HG03097 (cell line): ENCODE measurements at regions not wholly inside any gene's neighbourhood (a gene's known extent, or its start where the extent isn't known, plus 50 kb on each side); places are given as distances from the start of the nearest gene placed in this dataset.
"Not testable (repeated sequence)": the region's sequence is repeated elsewhere in the genome, so short reads cannot be mapped to it uniquely, and the experiment has no call there.

Source experiments
- ATAC-seq: cut with Tn5 transposase; IDR thresholded peaks from one replicate; pipeline ENCODE4 v1.9.1; 2021; ENCODE audit not compliant: unreplicated experiment, low FRiP score

DNA sequence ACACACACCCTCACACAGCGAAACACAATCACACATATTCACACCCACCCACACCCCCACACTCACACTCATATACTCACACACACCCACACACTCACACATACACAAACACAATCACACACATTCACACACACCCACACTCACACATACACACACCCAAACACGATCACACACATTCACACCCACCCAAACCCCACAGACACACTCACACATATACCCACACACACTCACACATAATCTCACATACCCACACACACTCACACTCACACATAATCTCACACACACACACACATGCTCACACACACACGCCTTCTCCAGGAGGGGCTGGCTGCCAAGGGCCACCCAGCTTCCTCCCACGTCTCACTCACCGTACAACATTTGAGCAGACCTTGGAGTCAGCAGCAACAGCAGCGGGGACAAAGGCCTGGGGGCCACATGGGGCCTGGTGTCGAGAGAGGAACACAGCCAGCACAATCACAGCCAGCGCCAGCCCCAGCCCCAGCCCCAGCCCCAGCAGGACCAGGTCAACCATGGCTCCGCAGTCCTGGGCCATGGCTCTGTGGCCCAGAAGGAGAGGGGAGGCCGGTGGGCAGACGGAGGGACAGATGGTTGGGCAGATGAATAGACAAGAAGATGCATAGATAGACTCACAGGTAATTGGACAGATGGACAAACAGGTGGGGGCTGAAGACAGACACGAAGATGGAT, 932.9 kb downstream of the TUBA3C start:
- not testable (repeated sequence) for ATAC-seq

DNA sequence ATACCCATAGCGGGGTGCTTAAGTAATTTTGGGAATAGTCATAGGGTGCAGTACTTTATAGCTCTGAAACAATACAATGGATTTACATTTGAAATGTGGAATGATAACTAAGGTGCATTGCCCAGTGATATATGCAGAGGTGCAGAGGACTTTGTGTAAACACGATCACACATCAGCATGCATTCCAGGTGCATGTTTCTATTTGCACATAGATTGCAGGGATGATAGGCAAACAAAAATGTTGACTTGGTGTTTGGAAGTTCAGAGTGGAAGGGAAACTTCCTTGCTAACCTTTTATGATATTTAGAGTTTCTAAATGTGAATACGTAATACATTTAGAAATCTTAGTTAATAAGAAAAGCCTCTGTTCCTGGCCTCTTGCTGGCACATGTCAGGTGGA, 941.5 kb downstream of the TUBA3C start:
- not testable (repeated sequence) for ATAC-seq

DNA sequence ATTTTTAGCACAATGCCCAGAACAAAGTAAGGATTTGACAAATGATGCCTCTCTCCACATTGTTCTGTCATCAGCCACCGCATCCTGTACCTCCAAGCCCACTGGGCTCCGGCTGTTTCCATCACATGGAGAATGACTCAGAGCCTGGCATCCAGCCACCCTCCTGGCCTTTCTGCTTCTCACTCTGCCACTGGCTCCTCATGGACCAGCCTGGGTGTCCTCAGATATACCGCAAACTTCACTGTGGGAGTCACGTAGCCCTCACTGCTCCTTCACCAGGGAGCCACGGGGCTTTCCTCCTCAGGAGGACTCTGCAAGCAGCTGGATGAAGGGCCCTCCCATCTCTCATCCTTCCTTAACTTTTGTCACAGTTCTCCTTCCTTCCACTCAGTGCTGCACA, 943.0 kb downstream of the TUBA3C start:
- not testable (repeated sequence) for ATAC-seq

DNA sequence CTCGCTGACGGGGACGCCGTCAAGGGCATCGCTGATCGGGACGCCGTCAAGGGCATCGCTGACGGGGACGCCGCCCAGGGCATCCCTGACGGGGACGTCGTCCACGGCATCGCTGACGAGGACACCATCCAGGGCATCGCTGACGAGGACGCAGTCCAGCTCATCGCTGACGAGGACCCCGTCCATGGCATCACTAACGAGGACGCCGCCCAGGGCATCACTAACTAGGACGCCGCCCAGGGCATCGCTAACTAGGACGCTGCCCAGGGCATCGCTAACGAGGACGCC, 945.2 kb downstream of the TUBA3C start:
- ATAC-seq, result no peak

DNA sequence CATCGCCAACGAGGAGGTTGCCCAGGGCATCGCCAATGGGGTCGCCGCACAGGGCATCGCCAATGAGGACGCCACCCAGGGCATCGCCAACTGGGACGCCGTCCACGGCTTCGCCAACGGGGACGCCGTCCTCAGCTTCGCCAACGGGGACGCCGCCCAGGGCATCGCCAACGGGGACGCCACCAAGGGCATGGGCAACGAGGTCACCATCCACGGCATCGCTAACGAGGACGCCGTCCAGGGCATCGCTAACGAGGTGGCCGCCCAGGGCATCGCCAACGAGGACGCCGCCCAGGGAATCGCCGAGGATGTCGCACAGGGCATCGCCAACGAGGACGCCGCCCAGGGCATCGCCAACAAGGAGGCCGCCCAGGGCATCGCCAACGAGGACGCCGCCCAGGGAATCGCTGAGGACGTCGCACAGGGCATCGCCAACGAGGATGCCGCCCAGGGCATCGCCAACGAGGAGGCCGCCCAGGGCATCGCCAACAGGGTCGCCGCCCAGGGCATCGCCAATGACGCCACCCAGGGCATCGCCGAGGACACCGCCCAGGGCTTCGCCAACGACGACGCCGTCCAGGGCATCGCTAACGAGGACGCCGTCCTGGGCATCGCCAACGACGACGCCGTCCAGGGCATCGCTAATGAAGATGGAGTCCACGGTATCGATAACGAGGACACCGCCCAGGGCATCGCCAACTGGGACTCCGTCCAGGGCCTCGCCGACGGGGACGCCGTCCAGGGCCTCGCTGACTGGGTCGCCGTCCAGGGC, 945.7 kb downstream of the TUBA3C start:
- no peak for ATAC-seq

DNA sequence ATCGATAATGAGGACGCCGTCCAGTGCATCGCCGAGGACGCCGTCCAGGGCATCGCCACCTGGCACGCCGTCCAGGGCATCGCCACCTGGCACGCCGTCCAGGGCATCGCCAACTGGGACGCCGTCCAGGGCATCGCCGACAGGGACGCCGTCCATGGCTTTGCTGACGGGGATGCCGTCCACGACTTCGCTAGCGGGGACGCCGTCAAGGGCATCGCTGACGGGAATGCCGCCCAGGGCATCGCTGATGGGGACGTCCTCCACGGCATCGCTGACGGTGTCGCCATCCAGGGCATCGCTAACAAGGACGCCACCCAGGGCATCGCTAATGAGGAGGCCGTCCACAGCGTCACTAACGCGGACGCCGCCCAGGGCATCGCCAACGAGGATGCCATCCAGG, 946.5 kb downstream of the TUBA3C start:
- ATAC-seq, result no peak

DNA sequence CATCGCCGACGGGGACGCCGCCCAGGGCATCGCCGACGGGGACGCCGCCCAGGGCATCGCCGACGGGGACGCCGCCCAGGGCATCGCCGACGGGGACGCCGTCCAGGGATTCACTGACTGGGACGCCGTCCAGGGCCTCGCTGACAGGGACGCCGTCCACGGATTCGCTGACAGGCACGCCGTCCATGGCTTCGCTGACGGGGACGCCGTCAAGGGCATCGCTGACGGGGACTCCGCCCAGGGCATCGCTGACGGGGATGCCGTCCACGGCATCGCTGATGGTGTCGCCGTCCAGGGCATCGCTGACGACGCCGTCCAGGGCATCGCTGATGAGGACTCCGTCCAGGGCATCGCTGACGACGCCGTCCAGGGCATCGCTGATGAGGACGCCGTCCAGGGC, 947.2 kb downstream of the TUBA3C start:
- not testable (repeated sequence) for ATAC-seq

DNA sequence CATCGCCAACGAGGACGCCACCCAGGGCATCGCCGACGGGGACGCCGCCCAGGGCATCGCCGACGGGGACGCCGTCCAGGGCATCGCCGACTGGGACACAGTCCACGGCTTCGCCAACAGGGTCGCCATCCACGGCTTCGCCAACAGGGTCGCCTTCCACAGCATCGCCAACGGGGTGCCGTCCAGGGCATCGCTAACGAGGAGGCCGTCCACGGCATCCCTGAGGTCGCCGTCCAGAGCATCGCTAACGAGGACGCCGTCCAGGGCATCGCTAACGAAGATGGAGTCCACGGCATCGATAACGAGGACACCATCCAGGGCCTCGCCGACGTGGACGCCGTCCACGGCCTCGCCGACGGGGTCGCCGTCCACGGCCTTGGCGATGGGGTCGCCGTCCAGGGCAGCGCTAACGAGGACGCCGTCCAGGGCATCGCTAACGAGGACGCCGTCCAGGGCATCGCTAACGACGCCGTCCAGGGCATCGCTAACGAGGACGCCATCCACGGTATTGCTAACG, 947.8 kb downstream of the TUBA3C start:
- no peak for ATAC-seq

DNA sequence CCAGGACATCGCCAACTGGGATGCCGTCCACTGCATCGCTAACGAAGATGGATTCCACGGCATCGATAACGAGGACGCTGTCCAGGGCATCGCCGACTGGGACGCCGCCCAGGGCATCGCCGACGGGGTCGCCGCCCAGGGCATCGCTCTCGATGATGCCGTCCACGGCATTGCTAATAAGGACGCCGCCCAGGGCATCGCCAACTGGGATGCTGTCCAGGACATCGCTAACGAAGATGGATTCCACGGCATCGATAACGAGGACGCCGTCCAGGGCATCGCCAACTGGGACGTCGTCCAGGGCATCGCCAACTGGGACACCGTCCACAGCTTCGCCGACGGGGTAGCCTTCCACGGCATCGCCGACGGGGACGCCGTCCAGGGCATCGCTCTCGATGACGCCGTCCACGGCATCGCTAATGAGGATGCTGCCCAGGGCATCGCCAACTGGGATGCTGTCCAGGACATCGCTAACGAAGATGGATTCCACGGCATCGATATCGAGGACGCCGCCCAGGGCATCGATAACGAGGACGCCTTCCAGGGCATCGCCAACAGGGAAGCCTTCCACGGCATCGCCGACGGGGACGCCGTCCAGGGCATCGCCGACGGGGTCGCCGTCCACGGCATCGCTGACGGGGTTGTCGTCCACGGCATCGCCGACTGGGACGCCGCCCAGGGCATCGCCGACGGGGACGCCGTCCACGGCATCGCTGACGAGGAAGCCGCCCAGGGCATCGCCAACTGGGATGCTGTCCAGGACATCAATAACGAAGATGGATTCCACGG, 948.4 kb downstream of the TUBA3C start:
- no peak for ATAC-seq

DNA sequence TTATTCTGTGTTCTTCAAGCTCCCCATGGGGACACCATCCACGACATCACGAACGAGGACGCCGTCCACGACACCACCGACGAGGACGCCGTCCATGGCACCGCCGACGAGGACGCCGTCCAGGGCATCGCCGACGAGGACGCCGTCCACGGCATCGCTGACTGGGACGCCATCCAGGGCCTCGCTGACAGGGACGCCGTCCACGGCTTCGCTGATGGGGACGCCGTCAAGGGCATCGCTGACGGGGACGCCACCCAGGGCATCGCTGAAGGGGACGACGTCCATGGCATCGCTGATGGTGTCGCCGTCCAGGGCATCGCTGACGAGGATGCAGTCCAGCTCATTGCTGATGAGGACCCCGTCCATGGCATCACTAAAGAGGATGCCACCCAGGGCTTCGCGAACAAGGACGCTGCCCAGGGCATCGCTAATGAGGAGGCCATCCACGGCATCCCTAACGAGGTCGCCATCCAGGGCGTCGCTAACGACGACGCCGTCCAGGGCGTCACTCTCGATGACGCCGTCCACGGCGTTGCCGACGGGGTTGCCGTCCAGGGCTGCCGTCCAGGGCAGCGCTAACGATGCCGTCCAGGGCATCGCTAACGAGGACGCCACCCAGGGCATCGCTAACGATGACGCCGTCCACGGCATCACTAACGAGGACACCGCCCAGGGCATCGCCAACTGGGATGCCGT, 949.2 kb downstream of the TUBA3C start:
- ATAC-seq, result no peak

DNA sequence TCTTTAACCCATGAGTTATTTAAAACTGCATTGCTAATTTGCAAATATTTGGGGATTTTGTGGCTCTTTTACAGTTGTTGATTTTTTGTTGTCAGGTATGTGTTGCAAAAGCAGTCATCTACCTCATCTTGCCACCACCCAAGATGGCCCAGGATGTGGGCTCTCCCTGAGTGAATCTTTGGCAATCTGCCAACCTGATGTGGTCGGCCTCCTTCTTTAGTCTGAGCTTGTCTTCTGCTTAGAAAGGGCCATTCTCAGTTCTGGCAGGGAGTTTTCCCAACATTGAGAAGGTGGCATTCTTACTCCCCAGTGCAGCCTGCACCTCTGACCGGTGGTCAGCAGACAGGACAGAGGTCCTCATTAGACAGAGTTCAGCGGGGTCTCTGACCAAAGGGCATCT, 957.2 kb downstream of the TUBA3C start:
- not testable (repeated sequence) for ATAC-seq

DNA sequence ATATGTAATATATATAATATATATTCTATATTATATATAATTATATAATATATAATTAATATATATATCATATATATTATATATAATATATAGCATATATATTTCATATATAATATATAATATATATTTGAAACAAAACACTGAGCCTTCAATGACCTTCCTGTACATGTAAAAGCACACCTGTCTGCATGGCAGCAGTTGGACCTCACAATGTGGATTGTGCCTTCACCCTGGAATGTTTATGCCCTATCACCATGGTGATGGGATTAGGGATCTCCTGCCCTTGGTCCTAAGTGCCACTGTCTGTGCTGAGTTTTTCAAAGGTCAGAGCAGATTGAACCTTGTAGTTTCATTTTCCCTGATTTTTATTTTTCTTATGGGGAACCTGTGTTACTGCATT, 966.9 kb downstream of the TUBA3C start:
- ATAC-seq, result not testable (repeated sequence)

DNA sequence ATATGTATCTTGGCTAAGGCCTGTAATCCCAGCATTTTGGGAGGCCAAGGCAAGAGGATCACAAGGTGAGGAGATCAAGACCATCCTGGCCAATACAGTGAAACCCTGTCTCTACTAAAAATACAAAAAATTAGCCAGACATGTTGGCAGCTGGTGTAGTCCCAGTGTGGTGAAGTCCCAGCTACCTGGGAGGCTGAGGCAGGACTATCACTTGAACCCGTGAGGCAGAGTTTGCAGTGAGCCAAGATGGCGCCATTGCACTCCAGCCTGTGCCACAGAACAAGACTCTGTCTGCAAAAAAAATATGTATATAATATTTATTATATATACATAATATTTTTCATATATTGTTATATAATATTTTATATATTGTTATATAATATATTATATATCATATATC, 968.1 kb downstream of the TUBA3C start:
- not testable (repeated sequence) for ATAC-seq

DNA sequence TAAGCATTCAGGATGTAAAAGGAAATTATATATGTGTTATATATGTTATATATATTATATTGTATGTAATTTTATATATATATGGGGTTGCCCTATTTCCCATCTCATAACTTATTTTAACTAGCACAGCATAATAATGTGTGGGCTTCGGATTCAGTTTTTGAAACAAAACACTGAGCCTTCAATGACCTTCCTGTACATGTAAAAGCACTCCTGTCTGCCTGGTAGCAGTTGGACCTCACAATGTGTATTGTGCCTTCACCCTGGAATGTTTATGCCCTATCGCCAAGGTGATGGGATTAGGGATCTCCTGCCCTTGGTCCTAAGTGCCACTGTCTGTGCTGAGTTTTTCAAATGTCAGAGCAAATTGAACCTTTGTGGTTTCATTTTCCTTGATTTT, 968.8 kb downstream of the TUBA3C start:
- peak; percentile 61 for ATAC-seq

DNA sequence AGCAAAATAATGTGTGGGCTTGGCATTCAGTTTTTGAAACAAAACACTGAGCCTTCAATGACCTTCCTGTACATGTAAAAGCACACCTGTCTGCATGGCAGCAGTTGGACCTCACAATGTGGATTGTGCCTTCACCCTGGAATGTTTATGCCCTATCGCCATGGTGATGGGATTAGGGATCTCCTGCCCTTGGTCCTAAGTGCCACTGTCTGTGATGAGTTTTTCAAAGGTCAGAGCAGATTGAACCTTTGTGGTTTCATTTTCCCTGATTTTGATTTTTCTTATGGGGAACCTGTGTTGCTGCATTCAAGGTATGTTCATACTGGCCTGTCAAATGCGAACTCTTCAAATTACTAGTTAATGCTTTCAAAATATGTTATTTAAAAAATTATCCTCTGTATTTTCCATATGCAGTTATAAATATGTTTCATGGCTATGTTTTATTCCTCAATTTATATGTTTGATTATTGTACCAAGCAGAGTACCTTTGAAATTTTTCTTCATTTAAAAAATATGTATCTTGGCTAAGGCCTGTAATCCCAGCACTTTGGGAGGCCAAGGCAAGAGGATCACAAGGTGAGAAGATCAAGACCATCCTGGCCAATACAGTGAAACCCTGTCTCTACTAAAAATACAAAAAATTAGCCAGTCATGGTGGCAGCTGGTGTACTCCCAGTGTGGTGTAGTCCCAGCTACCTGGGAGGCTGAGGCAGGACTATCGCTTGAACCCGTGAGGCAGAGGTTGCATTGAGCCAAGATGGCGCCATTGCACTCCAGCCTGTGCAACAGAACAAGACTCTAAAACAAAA, 969.7 kb downstream of the TUBA3C start:
- peak; percentile 82 for ATAC-seq

DNA sequence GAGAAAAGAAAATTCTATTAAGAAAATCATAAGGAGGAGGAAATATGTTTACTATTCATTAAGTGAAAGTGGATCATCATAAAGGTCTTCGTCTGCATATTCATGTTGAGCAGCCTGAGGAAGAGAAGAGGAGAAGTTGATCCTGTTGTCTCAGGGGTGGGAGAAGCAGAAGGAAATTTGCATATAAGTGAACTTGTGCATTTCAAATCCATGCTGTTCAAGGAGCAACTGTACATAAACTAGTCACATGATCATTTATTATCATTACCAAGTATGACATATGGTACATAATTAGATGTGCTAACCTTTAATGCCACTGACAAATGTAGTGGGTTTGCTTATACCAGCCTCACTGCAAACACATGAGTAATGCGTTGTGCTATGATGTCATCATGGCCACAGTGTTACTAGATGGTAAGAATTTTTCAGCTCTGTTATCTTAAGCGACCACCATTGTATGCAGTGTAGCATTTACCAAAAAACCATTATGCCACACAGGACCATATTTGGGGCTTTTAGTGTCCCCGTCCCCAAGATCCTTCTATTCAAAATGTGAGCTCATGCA, 976.9 kb downstream of the TUBA3C start:
- ATAC-seq, result not testable (repeated sequence)

DNA sequence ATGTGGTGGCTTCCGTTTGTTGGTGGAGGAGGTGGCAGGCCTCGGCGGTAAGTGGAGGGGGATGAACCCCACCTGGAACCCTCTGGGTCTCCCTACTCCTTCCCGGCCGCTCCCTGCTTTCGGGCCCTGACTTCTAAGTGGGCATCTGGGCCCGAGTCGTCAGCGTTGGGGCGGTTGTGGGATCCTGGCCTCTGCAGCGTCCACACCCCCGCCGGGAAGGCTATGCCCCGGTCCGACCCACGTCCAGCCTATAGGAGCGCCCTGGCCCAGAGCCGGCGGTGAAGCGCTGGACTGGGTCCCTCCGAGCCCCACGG, 986.3 kb downstream of the TUBA3C start:
- ATAC-seq, result not testable (repeated sequence)

DNA sequence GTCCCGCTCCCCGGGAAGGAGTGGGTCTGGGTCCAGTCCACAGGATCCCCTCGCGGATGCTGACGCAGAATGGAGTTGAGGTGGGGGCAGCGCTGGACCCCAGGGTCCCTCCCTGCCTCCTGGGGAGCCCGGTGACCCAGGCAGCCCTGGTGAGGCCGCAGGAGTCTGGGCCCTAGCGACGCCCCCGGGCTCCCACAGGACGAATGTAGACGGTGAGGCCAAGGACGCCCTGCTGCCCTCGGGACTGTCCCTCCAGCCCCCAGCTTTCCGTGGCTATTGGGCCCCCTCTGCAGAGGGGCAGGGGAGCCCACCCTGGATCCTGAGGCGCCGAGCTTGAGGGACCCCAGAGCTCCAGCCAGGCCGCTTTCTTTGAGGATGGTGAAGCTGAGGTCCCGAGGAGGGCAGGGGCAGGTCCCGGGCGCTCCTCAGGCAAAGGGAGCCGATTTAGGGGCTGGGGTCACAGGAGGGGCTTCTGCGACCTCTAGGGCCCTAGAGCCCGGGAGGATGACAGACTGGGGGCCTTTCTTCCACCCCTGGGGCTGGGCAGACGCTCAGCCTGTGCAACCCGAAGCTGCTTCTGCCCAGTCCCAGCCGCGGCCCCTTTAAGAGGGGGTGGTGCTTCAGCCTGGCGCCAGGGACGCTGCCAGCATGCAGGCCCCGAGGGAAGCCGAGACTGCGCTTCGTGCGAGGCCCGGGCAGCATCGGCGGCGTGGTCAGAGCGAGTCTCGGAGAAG, 986.8 kb downstream of the TUBA3C start:
- ATAC-seq, result not testable (repeated sequence)

DNA sequence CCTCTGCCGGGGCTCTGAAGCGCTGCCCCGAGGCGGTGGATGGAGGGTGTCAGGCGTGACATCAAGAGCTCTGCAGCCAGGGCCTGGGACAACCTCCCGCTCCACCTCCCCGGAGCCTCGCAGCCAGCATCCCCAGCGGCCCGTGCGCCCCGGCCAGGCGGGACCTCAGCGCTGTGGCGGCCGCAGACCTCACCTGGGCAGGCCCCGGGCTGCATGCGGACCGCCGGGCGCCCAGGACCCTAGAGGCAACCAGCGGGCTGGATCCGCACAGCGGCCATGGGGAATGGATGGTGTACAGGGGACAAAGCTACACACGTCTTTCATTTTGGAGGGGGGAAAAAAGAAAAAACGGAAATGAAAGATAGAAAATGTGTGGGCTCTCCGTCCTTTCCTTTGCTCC, 987.5 kb downstream of the TUBA3C start:
- not testable (repeated sequence) for ATAC-seq
